Activated naive CD8-positive, alpha-beta T cell (primary cell): ENCODE measurements at regions not wholly inside any gene's neighbourhood (a gene's known extent, or its start where the extent isn't known, plus 50 kb on each side); places are given as distances from the start of the nearest gene placed in this dataset.

ENCODE experiments used
- H3K27ac Mint-ChIP-seq: one replicate; pipeline ENCODE4 v1.8.0; 2021; ENCODE audit warnings: mixed read lengths
- H3K27me3 Mint-ChIP-seq: one replicate; pipeline ENCODE4 v1.8.0; 2021; ENCODE audit warnings: mixed read lengths
- H3K36me3 Mint-ChIP-seq: one replicate; pipeline ENCODE4 v1.8.0; 2021; ENCODE audit warnings: mixed read lengths
- H3K4me1 Mint-ChIP-seq: one replicate; pipeline ENCODE4 v1.8.0; 2021; ENCODE audit warnings: low read depth, mixed read lengths
- H3K4me3 Mint-ChIP-seq: one replicate; pipeline ENCODE4 v1.8.0; 2021; ENCODE audit warnings: mild to moderate bottlenecking, mixed read lengths
- H3K9me3 Mint-ChIP-seq: one replicate; pipeline ENCODE4 v1.8.0; 2021; ENCODE audit warnings: low read depth, mixed read lengths

DNA sequence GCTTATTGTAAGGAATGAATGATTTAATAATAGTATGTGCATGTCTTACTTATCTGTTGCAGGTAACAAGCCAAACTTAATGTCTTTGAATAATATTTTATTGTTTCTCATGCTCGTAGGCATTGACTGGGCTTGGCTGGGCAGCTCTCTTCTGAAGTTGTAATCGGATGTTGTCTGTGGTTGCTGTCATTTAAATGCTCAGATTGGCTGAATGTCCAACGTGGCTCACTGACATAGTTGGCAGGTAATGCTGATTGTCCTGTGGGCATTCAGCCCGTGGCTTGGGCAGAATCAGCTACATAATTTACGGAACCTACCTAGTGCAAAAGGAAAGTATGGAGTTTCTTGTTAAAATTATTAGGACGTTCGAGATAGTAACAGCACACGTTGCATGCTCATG, 297.4 kb upstream of the GBE1 start:
- H3K9me3 Mint-ChIP-seq = no peaks in the 10 kb centered on the region
- no peaks in the 10 kb centered on the region for H3K36me3 Mint-ChIP-seq
- H3K4me3 Mint-ChIP-seq = no peak overlapping the region
- H3K27me3 Mint-ChIP-seq = no peaks in the 10 kb centered on the region
- H3K4me1 Mint-ChIP-seq = no peaks in the 10 kb centered on the region
- H3K27ac Mint-ChIP-seq = no peak overlapping the region

DNA sequence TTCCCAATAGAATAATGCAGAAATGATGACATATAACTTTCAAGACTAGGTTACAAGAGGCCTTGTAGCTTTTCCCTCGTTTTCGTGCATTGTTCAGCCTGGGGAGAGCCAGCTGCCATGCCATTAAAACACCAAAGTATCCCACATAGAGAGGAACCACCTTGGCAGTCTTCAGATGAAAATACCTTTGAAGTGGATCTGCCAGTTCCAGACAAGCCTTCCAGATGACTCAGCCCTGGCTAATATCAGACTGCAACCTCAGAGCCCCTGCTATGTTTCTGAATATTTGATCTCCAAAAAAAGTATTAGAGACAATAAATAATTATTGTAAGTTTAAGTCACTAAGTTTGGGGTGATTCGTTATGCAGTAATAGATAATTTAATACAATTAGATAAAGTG, 294.3 kb upstream of the GBE1 start:
- Mint-ChIP-seq H3K27me3 (no peaks in the 10 kb centered on the region), H3K27ac (no peak overlapping the region), H3K36me3 (no peaks in the 10 kb centered on the region), H3K4me1 (no peaks in the 10 kb centered on the region), H3K4me3 (no peak overlapping the region), H3K9me3 (no peaks in the 10 kb centered on the region)

DNA sequence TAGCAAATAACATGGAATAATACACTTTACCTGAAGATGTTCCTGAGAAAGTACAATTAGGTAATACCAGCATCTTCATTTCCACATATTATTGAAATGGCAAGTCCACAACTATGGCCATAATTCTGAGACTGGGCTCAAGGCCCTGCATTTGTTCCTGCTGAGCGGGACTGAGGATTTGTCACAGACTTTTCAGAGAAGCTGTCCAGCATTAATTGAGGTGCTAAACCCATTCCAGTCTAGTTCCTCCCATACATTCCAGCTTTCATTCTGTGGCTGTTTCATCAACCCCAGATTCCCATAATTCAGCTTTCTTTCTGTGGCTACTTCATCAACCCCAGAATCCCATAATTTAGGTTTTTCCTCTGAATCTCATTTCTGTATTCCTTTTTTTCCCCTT, 293.4 kb upstream of the GBE1 start:
- Mint-ChIP-seq H3K36me3 (no peaks in the 10 kb centered on the region), H3K4me1 (no peaks in the 10 kb centered on the region), H3K27ac (no peak overlapping the region), H3K4me3 (no peak overlapping the region), H3K9me3 (peaks cover 3% of the 10 kb centered on the region), H3K27me3 (no peaks in the 10 kb centered on the region)

DNA sequence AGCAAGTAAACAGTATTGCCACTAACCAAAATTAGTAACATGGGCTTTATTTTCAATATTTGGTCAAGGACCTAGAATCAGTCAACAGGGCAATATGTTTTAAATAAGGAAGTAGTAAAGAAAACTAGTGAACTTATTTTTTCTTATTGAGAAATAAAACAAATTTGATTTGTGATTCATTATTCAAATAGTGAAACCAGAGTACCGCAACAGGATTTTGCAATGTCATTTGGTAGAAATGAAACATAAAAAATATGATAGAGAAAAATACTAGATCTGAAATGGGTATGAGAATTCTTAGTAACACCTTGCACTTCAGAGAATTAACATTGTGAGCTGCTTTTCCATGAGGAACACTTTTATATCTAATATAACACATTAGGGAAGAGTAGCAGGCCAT, 291.8 kb upstream of the GBE1 start:
- no peaks in the 10 kb centered on the region for H3K27me3 Mint-ChIP-seq
- no peak overlapping the region for H3K4me3 Mint-ChIP-seq
- H3K9me3 Mint-ChIP-seq = peaks cover 3% of the 10 kb centered on the region

DNA sequence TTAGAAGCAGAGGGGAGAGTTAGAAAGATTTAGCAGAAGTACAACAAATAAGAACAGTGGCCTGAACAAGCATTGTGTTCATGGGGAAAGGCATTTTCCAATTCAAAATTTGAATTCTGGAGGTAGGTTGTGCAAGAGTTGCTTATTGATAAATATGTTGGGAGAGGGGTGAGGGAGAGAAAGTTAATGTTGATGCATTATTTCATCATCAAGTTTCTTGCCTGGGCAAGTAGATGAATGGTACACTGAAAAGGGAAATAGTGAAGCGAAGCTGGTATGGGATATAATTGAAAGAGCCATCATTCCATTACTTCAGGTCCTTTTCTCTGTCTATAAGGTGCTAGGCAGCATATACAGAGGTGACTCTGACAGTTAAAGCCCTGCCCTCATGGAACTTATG, 288.9 kb upstream of the GBE1 start:
- Mint-ChIP-seq H3K4me3 (no peak overlapping the region), H3K36me3 (no peaks in the 10 kb centered on the region), H3K27me3 (no peaks in the 10 kb centered on the region), H3K27ac (no peak overlapping the region), H3K9me3 (peaks cover 3% of the 10 kb centered on the region), H3K4me1 (no peaks in the 10 kb centered on the region)

More for the DNA sequence above, 291.8 kb upstream of the GBE1 start:
- Mint-ChIP-seq H3K27ac (no peak overlapping the region), H3K36me3 (no peaks in the 10 kb centered on the region), H3K4me1 (no peaks in the 10 kb centered on the region)

DNA sequence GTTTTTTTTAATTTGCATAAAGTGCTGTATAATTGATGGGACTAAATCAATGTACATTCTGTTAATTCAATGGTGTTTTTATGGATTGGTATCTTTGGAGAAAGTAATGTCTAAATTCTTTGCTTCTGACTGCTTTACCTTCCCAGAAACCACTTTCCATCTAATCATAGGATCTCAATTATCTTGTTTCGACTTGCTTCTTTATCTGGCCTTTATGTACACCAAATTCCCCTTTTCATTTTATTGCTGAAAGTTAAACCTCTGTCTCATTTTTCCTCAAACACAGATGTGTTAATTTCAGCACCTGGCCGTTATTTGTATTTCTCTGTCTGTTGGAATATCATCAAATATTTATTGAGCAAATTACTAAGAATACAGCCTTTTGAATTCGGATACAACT, 287.3 kb upstream of the GBE1 start:
- peaks cover 3% of the 10 kb centered on the region for H3K9me3 Mint-ChIP-seq
- no peak overlapping the region for H3K27ac Mint-ChIP-seq
- no peaks in the 10 kb centered on the region for H3K27me3 Mint-ChIP-seq
- H3K4me1 Mint-ChIP-seq = no peaks in the 10 kb centered on the region
- H3K4me3 Mint-ChIP-seq = no peak overlapping the region
- no peaks in the 10 kb centered on the region for H3K36me3 Mint-ChIP-seq

DNA sequence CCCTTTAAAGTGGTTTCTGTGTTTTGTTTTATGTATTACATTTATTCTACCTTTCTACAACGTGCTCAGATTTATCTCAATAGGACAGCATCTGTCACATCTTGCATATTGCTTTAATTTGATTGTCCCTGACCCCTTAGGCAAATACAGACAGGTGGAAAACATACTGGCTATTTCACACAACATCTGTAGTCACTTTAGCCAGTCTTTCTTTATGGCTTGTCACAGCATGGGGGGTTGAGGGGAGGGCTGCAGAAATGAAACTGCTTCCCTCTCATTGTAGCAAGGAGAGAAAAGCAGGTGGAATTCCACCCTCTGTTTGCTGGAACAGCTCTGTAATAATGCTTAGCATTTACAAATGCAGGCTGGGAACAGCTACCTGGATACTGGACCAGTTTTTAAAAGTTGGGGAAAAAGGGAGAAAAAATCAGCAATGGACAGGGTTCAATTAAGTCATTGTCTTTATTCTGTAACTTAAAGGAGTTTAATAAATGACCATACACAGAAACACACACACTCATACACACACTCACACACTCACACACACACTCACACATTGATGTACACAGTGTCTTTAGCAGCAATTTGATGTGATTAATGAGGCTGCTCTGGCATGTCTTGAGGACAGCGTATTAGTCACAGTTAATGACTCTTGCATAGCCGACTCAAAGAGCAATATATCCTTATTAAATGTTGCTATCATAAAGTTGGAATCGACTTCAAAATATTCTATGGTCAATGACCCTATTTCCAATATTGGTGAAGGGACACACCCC, 283.7 kb upstream of the GBE1 start:
- H3K4me3 Mint-ChIP-seq = no peak overlapping the region
- no peaks in the 10 kb centered on the region for H3K27me3 Mint-ChIP-seq
- no peaks in the 10 kb centered on the region for H3K36me3 Mint-ChIP-seq
- no peaks in the 10 kb centered on the region for H3K4me1 Mint-ChIP-seq
- peaks cover 2% of the 10 kb centered on the region for H3K9me3 Mint-ChIP-seq
- no peak overlapping the region for H3K27ac Mint-ChIP-seq

DNA sequence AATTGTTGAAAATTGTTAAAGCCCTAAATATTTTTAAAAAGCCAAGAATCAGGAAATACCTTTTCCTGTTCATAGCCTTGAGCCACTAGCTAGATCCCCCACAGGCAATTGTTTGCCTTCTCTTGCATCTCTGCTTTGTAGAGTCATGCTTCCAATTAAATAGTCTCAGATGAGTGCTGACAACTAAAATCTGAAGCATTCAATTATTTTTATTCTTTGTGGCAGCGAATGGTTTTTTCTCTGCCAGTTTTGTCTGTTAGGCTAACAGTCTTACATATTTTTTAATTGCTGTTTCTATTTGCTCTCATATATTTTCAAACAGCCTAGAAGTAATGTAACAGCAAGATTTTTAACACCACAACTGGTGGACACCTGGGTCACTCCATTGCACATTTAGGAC, 277.1 kb upstream of the GBE1 start:
- Mint-ChIP-seq H3K9me3 (no peaks in the 10 kb centered on the region), H3K36me3 (no peaks in the 10 kb centered on the region), H3K4me1 (no peaks in the 10 kb centered on the region), H3K27ac (no peak overlapping the region), H3K27me3 (no peaks in the 10 kb centered on the region), H3K4me3 (no peak overlapping the region)

DNA sequence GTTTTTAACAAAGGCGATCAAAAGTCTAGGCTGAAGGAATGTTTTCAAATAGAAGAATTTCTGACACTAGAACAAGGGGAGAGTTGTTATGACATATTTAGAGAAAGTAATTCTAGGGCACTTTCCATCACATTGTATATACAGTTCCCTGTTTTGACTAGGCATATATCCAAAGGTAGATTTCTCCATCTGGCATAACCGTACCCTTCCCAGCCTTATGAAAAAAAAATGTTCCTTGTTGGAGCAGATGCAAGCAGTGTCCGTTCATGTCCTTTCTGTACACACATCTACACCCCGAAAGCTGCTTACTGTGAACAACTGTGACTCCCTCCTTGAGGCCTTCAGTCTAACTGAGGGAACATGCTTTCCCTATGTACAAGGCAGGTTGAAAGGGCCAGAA, 271.7 kb upstream of the GBE1 start:
- H3K27ac Mint-ChIP-seq = no peak overlapping the region
- no peaks in the 10 kb centered on the region for H3K27me3 Mint-ChIP-seq
- H3K36me3 Mint-ChIP-seq = no peaks in the 10 kb centered on the region
- H3K9me3 Mint-ChIP-seq = no peaks in the 10 kb centered on the region
- H3K4me3 Mint-ChIP-seq = no peak overlapping the region
- H3K4me1 Mint-ChIP-seq = no peaks in the 10 kb centered on the region

DNA sequence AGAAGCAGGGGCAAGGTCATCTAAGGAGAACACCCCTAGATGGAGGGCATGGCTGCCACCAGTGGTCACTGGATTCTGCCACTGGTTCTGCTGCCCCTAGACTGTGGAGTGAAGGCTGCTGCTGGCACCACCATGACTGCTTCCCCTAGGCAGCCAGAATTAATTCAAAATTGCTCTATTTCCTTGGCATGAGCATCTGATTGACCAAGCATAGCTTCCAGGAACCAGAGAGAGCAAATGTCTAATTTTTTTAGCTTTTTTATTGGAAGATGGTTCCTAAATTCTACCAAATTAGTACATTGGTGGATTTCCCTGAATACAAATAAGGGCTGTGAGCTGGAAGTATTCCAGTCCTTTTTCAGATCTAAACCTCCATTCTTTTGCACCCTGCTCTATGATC, 270.2 kb upstream of the GBE1 start:
- no peak overlapping the region for H3K4me3 Mint-ChIP-seq
- H3K4me1 Mint-ChIP-seq = no peaks in the 10 kb centered on the region
- no peaks in the 10 kb centered on the region for H3K9me3 Mint-ChIP-seq
- no peaks in the 10 kb centered on the region for H3K36me3 Mint-ChIP-seq
- no peaks in the 10 kb centered on the region for H3K27me3 Mint-ChIP-seq
- no peak overlapping the region for H3K27ac Mint-ChIP-seq

DNA sequence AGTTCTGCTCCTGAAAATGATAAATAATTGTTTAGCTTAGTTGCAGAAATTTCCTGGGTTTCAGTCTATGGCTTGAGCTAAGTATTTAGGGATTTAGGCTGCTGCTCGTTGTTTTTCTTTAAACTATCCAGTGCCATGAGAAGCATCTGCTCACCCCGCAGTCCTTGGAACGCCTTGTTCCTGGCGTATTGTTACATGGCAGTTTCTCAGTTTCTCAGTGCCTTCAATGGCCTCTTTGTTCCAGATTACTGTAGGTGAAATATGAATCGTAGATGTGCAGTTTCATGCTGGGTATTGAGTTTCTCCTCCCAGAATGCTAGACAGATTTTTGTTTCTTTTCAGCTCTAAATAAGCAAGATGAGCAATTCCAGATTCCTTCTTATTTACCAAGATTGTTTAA, 269.5 kb upstream of the GBE1 start:
- Mint-ChIP-seq H3K27ac (no peak overlapping the region), H3K4me1 (no peaks in the 10 kb centered on the region), H3K27me3 (no peaks in the 10 kb centered on the region), H3K4me3 (no peak overlapping the region), H3K36me3 (no peaks in the 10 kb centered on the region), H3K9me3 (peaks cover 3% of the 10 kb centered on the region)

DNA sequence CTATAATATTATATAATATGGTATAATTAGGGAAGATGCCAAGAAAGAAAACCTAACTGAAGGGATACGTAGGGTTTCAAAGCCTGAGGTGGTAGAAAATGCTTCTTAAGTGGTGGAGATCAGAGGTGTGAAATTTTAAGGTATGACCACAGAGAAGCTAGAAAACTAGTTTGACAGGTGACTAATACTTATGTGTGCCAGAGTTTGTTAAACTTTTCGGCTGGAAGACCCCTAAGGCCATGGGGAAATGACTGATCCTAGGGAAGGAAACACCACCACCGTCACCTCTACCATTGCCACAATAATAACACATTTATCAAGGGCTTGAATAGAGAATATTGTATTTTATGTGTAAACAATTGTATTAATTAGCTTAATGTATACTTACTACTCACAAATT, 261.4 kb upstream of the GBE1 start:
- no peaks in the 10 kb centered on the region for H3K4me1 Mint-ChIP-seq
- H3K36me3 Mint-ChIP-seq = no peaks in the 10 kb centered on the region
- no peak overlapping the region for H3K4me3 Mint-ChIP-seq
- H3K27ac Mint-ChIP-seq = no peak overlapping the region
- H3K27me3 Mint-ChIP-seq = no peaks in the 10 kb centered on the region
- peaks cover 3% of the 10 kb centered on the region for H3K9me3 Mint-ChIP-seq

DNA sequence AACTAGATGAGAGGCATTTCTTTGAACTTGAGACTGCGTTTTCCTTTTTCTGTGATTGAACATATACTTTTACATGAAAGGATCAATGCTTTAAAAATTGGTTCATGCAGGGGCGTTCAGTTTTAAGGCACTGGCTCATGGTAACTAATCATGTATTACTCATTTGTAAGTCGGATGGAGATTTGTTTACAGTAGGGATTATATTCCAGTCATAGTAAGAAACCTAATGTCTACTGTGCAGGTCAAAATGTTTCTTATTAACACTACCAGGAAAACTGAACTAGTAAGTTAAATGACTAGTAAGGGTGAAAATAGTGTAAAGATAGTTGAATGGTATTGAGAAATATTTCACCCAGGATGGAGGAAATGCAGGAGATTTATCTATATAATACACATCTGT, 258.8 kb upstream of the GBE1 start:
- Mint-ChIP-seq H3K27ac (no peak overlapping the region), H3K9me3 (no peaks in the 10 kb centered on the region), H3K27me3 (no peaks in the 10 kb centered on the region), H3K4me1 (no peaks in the 10 kb centered on the region), H3K36me3 (no peaks in the 10 kb centered on the region), H3K4me3 (no peak overlapping the region)

DNA sequence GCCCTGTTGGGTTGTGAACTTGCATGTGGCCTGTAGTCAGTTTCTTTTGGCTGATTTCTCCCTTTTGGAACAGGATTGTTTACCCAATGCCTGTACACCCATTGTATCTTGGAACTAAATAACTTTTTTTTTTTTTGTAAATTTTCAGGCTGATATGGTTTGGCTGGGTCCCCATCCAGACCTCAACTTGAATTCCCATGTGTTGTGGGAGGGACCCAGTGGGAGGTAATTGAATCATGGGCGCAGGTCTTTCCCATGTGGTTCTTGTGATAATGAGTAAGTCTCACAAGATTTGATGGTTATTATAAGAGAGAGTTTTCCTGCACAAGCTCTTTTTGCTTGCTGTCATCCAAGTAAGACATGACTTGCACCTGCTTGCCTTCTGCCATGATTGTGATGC, 253.8 kb upstream of the GBE1 start:
- H3K27me3 Mint-ChIP-seq = no peaks in the 10 kb centered on the region
- H3K36me3 Mint-ChIP-seq = no peaks in the 10 kb centered on the region
- H3K9me3 Mint-ChIP-seq = no peaks in the 10 kb centered on the region

DNA sequence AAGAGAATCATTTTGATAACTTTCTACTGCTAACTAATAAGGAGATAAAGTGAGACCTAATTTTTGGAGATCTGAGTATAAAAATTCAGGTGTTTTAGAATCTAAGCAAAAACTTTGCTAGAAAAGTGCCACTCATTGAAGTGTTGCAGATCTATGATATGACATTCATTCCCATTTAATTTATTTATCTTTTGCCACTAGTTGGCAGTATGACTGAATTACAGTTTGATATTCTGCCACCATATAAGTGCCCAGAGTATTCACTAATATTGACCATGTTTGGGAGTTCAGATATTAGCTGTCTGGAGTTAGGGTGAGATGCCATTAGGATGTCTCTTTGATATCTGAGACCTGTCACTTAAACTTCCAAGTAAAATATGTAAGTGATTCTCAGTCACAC, 251.3 kb upstream of the GBE1 start:
- H3K9me3 Mint-ChIP-seq = no peaks in the 10 kb centered on the region
- H3K27ac Mint-ChIP-seq = no peak overlapping the region
- no peaks in the 10 kb centered on the region for H3K36me3 Mint-ChIP-seq
- no peaks in the 10 kb centered on the region for H3K27me3 Mint-ChIP-seq
- H3K4me3 Mint-ChIP-seq = no peak overlapping the region
- no peaks in the 10 kb centered on the region for H3K4me1 Mint-ChIP-seq

More for the DNA sequence above, 253.8 kb upstream of the GBE1 start:
- Mint-ChIP-seq H3K4me1 (no peaks in the 10 kb centered on the region), H3K27ac (no peak overlapping the region), H3K4me3 (no peak overlapping the region)

DNA sequence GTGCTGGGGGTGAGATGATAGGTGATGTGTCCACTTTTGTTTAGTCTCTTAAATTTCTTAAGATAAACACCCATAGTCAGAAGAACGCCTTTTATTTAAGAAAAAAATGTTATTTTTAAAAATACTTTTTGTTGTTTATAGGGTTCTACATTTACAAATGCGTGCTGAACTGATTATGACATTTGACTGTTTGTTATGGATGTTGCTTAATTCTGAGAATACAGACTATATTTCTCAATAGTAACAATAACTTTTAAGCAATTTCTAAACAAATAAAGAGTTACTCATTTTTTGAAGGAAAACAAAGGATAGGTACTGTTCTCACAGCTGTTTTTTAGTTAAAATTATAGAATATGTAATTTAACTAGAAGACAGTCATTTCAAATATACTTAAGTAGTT, 249.9 kb upstream of the GBE1 start:
- Mint-ChIP-seq H3K36me3 (no peaks in the 10 kb centered on the region), H3K4me3 (no peak overlapping the region), H3K4me1 (no peaks in the 10 kb centered on the region), H3K9me3 (no peaks in the 10 kb centered on the region), H3K27ac (no peak overlapping the region), H3K27me3 (no peaks in the 10 kb centered on the region)
